A673 (cell line): ENCODE measurements at regions not wholly inside any gene's neighbourhood (a gene's known extent, or its start where the extent isn't known, plus 50 kb on each side); places are given as distances from the start of the nearest gene placed in this dataset.

Experiments
- BruUV-seq: library from RNA; stranded (reverse); fragments of 400-500 nt; replicated peaks from 2 replicates; lab custom pipeline; 2021; lab: Mats Ljungman, UMichigan
- CTCF ChIA-PET: fragments of 300-600 bp; sonication (Branson Sonifier 250); formaldehyde crosslinking; loops from one replicate; lab custom pipeline; 2022; ENCODE audit warnings: antibody characterized with exemption; lab: Charles Lee
- POLR2A ChIA-PET: fragments of 300-600 bp; sonication (Branson Sonifier 250); formaldehyde crosslinking; loops from one replicate; lab custom pipeline; 2022; ENCODE audit warnings: antibody characterized with exemption; ENCODE audit not compliant: low non-redundant PET; lab: Charles Lee
- DNase-seq: peaks from one replicate; pipeline ENCODE4 v3.0.0-alpha.2; 2015; ENCODE audit warnings: low spot score
- H3K27ac ChIP-seq: fragments of 200-600 bp; sonication (generic); 2 replicates; pipeline ENCODE4 v1.5.1; 2016; ENCODE audit warnings: mixed run types, low read depth, mild to moderate bottlenecking, mixed read lengths, antibody characterized with exemption, low read length; ENCODE audit not compliant: poor library complexity, severe bottlenecking
- H3K27me3 ChIP-seq: fragments of 200-600 bp; sonication (generic); replicated peaks from 2 replicates; pipeline ENCODE4 v1.6.1; 2017; ENCODE audit warnings: mixed run types, low read depth, mild to moderate bottlenecking, mixed read lengths, antibody characterized with exemption, low read length; ENCODE audit not compliant: insufficient read depth, poor library complexity
- H3K36me3 ChIP-seq: fragments of 200-600 bp; sonication (generic); 2 replicates; pipeline ENCODE4 v1.6.1; 2016; ENCODE audit warnings: mixed run types, mild to moderate bottlenecking, mixed read lengths, antibody characterized with exemption, low read length; ENCODE audit not compliant: insufficient read depth, poor library complexity, severe bottlenecking
- H3K4me1 ChIP-seq: fragments of 200-600 bp; sonication (generic); 2 replicates; pipeline ENCODE4 v1.6.1; 2017; ENCODE audit warnings: mixed run types, mild to moderate bottlenecking, mixed read lengths, antibody characterized with exemption, low read length; ENCODE audit not compliant: insufficient read depth, poor library complexity, severe bottlenecking
- H3K4me3 ChIP-seq: fragments of 200-600 bp; sonication (generic); 2 replicates; pipeline ENCODE4 v1.5.1; 2016; ENCODE audit warnings: low read depth, mixed run types, mild to moderate bottlenecking, mixed read lengths, low read length; ENCODE audit not compliant: poor library complexity, severe bottlenecking
- H3K9me3 ChIP-seq: fragments of 200-600 bp; sonication (generic); 2 replicates; pipeline ENCODE4 v1.6.1; 2016; ENCODE audit warnings: mixed run types, low read depth, mild to moderate bottlenecking, mixed read lengths, antibody characterized with exemption, low read length; ENCODE audit not compliant: poor library complexity, severe bottlenecking
- EZH2 ChIP-seq: fragments of 200-600 bp; sonication (generic); IDR thresholded peaks from 2 replicates; pipeline ENCODE4 v1.6.1; 2017; ENCODE audit warnings: borderline replicate concordance, low read depth, mild to moderate bottlenecking, mixed read lengths, antibody characterized with exemption, low read length; ENCODE audit not compliant: poor library complexity, severe bottlenecking
- intact Hi-C: fragments of 100-400 bp; cut with micrococcal nuclease; formaldehyde crosslinking; loops from one replicate; pipeline ENCODE4 v1.10.0; 2022; ENCODE audit not compliant: unreplicated experiment
- TF ChIP-seq, protein P1 (sequence below): fragments of 300-800, 200-600 bp; sonication (generic); conservative IDR thresholded peaks from 2 replicates; pipeline ENCODE4 v1.5.1; 2017; ENCODE audit warnings: low read depth, mild to moderate bottlenecking, antibody characterized with exemption, low read length, moderate library complexity, mixed read lengths

DNA sequence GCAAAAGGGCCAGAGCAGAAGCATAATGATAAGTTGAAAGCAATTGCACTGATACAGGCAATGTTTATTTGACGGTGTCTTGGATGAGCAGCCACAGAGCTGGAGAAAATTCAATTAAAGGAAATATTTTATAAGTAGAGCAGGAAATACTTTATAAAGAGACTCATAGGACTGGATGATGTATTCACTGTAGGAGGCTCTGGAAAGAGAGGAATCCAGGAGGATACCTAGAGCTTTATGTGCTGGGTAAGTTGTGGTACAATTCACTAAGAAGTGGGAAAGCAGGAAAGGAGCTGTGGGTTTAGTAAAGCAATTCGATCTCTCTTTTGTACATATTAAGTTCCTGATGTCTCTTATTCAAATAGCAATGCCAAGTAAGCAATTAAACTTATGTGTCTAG lies 86.3 kb downstream of the C6orf118 start:
- no peak overlapping the region for H3K4me3 ChIP-seq
- ChIA-PET POLR2A (no interaction called here), CTCF (no interaction called here)
- TF ChIP-seq, protein P1, sequence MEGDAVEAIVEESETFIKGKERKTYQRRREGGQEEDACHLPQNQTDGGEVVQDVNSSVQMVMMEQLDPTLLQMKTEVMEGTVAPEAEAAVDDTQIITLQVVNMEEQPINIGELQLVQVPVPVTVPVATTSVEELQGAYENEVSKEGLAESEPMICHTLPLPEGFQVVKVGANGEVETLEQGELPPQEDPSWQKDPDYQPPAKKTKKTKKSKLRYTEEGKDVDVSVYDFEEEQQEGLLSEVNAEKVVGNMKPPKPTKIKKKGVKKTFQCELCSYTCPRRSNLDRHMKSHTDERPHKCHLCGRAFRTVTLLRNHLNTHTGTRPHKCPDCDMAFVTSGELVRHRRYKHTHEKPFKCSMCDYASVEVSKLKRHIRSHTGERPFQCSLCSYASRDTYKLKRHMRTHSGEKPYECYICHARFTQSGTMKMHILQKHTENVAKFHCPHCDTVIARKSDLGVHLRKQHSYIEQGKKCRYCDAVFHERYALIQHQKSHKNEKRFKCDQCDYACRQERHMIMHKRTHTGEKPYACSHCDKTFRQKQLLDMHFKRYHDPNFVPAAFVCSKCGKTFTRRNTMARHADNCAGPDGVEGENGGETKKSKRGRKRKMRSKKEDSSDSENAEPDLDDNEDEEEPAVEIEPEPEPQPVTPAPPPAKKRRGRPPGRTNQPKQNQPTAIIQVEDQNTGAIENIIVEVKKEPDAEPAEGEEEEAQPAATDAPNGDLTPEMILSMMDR, result no peak
- no peak for TF ChIP-seq EZH2
- H3K4me1 ChIP-seq, result no peaks in the 10 kb centered on the region
- H3K27me3 ChIP-seq, result peaks cover 3% of the 10 kb centered on the region
- intact Hi-C loops, result no loop called here
- DNase-seq, result no peak
- no peaks in the 10 kb centered on the region for H3K9me3 ChIP-seq
- H3K36me3 ChIP-seq, result no peaks in the 10 kb centered on the region
- no peak overlapping the region for H3K27ac ChIP-seq
- BruUV-seq, result no TSS peak

DNA sequence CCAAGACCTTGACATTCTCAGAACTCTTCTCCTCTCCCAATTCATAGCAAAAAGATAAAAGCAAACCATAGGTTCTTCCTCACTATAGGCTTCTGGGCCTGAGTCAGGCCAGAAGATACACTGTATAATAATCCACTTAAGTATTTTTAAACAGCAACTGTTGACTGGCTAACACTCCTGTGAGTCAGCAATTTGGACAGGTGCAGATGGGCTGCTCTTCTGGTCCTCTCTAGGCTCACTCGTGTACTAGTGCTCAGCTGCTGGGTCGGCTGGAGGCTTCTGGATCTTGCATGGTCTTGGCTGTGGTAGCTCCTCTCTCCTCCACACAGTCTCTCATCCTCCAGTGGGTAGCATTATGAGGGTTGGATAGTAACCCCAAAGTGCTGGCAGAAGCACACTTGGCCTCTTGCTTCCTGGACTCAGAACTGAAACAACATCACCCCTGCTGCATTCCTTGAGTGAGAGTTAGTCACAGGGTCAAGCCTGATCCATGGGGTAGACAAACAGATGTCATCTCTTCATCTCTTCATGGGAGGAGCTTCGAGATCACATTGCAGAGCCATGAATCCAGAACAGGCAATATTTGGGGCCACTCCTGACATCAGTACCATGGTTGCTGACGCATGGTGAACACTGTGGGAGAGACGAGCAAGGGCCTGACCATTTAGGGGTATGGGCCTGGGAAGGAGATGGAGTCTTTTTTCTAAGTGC lies 86.9 kb downstream of the C6orf118 start:
- DNase-seq, result no peak
- CTCF ChIA-PET, result no interaction called here
- TF ChIP-seq EZH2, result no peak
- TF ChIP-seq, protein P1, result no peak
- Histone ChIP-seq H3K9me3 (no peaks in the 10 kb centered on the region), H3K36me3 (no peaks in the 10 kb centered on the region), H3K4me1 (no peaks in the 10 kb centered on the region), H3K4me3 (no peak overlapping the region), H3K27me3 (peaks cover 3% of the 10 kb centered on the region), H3K27ac (no peak overlapping the region)
- POLR2A ChIA-PET, result no interaction called here
- intact Hi-C loops, result no loop called here
- BruUV-seq, result no TSS peak

DNA sequence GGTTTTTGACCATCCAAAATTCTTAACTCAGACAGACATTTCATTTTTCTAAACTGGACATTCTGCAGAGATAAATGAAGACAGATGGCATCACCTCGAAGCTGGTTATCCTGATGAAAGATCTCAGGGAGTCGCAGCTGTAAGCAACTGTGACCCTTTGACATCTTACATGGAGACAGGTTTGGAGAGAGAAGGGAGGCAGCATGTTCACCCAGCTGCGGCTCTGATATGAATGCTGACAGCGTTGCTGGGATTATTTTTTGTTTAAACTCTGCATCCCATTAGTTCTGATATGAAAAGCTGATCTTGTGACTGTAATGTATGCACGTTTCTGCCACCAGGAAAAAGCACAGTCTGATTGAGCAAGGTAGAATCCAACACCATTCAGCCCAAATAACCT lies 89.4 kb downstream of the C6orf118 start:
- Histone ChIP-seq H3K36me3 (no peaks in the 10 kb centered on the region), H3K4me1 (no peaks in the 10 kb centered on the region), H3K9me3 (no peaks in the 10 kb centered on the region), H3K27me3 (peaks cover 3% of the 10 kb centered on the region), H3K4me3 (no peak overlapping the region), H3K27ac (no peak overlapping the region)
- intact Hi-C loops, result no loop called here
- ChIA-PET POLR2A (no interaction called here), CTCF (no interaction called here)
- TF ChIP-seq EZH2, result no peak
- TF ChIP-seq, protein P1, result no peak
- no TSS peak for BruUV-seq
- DNase-seq, result no peak
